ENCODE measurements at regions not wholly inside any gene's neighbourhood (a gene's known extent, or its start where the extent isn't known, plus 50 kb on each side); places are given as distances from the start of the nearest gene placed in this dataset.
"Not testable (repeated sequence)": the region's sequence is repeated elsewhere in the genome, so short reads cannot be mapped to it uniquely, and the experiment has no call there.

GRCh38 chr12:61531195-61531594, 729.0 kb upstream of the USP15 start:
- no peak for DNase-seq

GRCh38 chr12:61536117-61536516, 724.1 kb upstream of the USP15 start:
- DNase-seq = no peak

- no peak for DNase-seq
Observed at GRCh38 chr12:61536525-61536924, 723.7 kb upstream of the USP15 start.

GRCh38 chr12:61538951-61539350, 721.3 kb upstream of the USP15 start:
- DNase-seq = no peak

- DNase-seq = no peak
Observed at GRCh38 chr12:61542551-61542950, 717.7 kb upstream of the USP15 start.

- no peak for DNase-seq
Observed at GRCh38 chr12:61546296-61546695, 713.9 kb upstream of the USP15 start.

- no peak for DNase-seq
Observed at GRCh38 chr12:61553091-61553490, 707.1 kb upstream of the USP15 start.

GRCh38 chr12:61554268-61555008, 705.8 kb upstream of the USP15 start:
- no peak for DNase-seq

- no peak for DNase-seq
Observed at GRCh38 chr12:61563665-61564450, 696.3 kb upstream of the USP15 start.

GRCh38 chr12:61564466-61564865, 695.7 kb upstream of the USP15 start:
- no peak for DNase-seq

- no peak for DNase-seq
Observed at GRCh38 chr12:61566183-61566582, 694.0 kb upstream of the USP15 start.

GRCh38 chr12:61574339-61574738, 685.9 kb upstream of the USP15 start:
- DNase-seq = no peak

- no peak for DNase-seq
Observed at GRCh38 chr12:61584943-61585342, 675.3 kb upstream of the USP15 start.

- DNase-seq = not testable (repeated sequence)
Observed at GRCh38 chr12:61590864-61591263, 669.3 kb upstream of the USP15 start.

GRCh38 chr12:61610143-61610542, 650.1 kb upstream of the USP15 start:
- DNase-seq = no peak

GRCh38 chr12:61629702-61630101, 630.5 kb upstream of the USP15 start:
- DNase-seq = no peak

- no peak for DNase-seq
Observed at GRCh38 chr12:61646639-61647038, 613.6 kb upstream of the USP15 start.

GRCh38 chr12:61647566-61647965, 612.6 kb upstream of the USP15 start:
- no peak for DNase-seq

GRCh38 chr12:61652265-61652664, 607.9 kb upstream of the USP15 start:
- no peak for DNase-seq

- DNase-seq = no peak
Observed at GRCh38 chr12:61654698-61655097, 605.5 kb upstream of the USP15 start.

- DNase-seq = no peak
Observed at GRCh38 chr12:61655241-61655640, 605.0 kb upstream of the USP15 start.

GRCh38 chr12:61667676-61668075, 592.5 kb upstream of the USP15 start:
- DNase-seq = no peak

- no peak for DNase-seq
Observed at GRCh38 chr12:61676520-61676919, 583.7 kb upstream of the USP15 start.

- no peak for DNase-seq
Observed at GRCh38 chr12:61687407-61687806, 572.8 kb upstream of the USP15 start.

Measured in retina (tissue), 1 donor.